ENCODE measurements at regions not wholly inside any gene's neighbourhood (a gene's known extent, or its start where the extent isn't known, plus 50 kb on each side); places are given as distances from the start of the nearest gene placed in this dataset.

DNA sequence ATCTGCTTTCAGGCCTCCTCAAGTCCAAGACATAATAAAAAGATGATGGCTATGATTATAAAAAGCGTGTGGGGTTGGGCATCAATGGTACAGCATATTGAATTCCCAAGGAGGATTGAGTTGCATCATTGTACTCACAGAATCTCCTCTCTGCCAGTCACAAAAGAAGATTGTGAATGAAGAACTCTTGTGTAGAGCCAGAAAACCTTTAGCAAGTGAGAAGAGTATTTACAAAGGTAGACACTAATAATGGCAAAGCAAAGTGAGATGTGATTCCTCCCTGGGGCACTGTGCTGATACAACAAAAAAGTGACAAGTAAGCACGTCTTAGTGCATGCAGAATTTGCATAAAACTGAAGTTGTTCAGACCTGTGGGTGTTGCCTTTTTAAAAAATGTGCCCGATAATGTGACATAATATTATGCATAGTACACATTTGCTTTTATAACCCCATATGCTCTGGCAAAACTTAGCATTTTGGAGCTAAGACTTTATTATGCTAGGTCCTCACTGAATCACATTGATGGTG, 291.2 kb upstream of the TBC1D5 start:
- TF ChIP-seq, protein P1, sequence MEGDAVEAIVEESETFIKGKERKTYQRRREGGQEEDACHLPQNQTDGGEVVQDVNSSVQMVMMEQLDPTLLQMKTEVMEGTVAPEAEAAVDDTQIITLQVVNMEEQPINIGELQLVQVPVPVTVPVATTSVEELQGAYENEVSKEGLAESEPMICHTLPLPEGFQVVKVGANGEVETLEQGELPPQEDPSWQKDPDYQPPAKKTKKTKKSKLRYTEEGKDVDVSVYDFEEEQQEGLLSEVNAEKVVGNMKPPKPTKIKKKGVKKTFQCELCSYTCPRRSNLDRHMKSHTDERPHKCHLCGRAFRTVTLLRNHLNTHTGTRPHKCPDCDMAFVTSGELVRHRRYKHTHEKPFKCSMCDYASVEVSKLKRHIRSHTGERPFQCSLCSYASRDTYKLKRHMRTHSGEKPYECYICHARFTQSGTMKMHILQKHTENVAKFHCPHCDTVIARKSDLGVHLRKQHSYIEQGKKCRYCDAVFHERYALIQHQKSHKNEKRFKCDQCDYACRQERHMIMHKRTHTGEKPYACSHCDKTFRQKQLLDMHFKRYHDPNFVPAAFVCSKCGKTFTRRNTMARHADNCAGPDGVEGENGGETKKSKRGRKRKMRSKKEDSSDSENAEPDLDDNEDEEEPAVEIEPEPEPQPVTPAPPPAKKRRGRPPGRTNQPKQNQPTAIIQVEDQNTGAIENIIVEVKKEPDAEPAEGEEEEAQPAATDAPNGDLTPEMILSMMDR (conservative IDR thresholded peaks at IDR 0.05 in 1 of 2, IDR thresholded peaks at IDR 0.05 in 1 of 2; ENCODE audit: extremely low read depth in 1 of 2, insufficient read depth in 1 of 2, low read depth in 1 of 2, low read length in 2 of 2), result no peak
- no peak for TF ChIP-seq EZH2 (IDR thresholded peaks at IDR 0.05; ENCODE audit: borderline replicate concordance, low read length)
